ENCODE measurements at regions not wholly inside any gene's neighbourhood (a gene's known extent, or its start where the extent isn't known, plus 50 kb on each side); places are given as distances from the start of the nearest gene placed in this dataset.

DNA sequence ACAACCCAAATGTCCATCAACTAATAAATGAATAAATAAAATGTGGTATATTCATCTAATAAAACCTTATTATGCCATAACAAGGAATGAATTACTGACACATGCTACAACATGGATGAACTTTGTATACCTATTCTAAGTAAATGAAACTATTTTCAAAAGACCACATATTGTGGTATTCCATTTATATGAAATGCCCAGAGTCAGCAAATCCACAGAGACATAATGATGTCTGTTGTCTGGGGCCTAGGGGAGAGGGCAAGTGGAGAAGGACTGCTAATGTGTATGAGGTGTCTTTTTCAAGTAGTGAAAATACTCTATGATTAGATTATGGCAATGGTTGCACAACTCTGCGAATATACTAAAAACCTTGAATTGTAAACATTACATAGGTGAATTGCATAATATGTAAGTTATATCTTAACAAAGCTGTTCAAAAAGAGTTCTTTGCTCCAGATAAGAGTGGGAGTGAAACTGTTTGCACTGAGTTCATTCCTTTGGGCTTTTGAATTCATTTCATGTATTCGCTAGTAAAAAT is 464.2 kb downstream of the NUF2 start:
- TF ChIP-seq, protein P1, sequence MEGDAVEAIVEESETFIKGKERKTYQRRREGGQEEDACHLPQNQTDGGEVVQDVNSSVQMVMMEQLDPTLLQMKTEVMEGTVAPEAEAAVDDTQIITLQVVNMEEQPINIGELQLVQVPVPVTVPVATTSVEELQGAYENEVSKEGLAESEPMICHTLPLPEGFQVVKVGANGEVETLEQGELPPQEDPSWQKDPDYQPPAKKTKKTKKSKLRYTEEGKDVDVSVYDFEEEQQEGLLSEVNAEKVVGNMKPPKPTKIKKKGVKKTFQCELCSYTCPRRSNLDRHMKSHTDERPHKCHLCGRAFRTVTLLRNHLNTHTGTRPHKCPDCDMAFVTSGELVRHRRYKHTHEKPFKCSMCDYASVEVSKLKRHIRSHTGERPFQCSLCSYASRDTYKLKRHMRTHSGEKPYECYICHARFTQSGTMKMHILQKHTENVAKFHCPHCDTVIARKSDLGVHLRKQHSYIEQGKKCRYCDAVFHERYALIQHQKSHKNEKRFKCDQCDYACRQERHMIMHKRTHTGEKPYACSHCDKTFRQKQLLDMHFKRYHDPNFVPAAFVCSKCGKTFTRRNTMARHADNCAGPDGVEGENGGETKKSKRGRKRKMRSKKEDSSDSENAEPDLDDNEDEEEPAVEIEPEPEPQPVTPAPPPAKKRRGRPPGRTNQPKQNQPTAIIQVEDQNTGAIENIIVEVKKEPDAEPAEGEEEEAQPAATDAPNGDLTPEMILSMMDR (IDR thresholded peaks at IDR 0.05), result no peak
- TF ChIP-seq POLR2A (IDR thresholded peaks at IDR 0.05), result no peak

All from Peyer's patch (tissue), 4 donors.